GM18861 (cell line): ENCODE measurements at regions not wholly inside any gene's neighbourhood (a gene's known extent, or its start where the extent isn't known, plus 50 kb on each side); places are given as distances from the start of the nearest gene placed in this dataset.

Source experiments
- ATAC-seq: cut with Tn5 transposase; IDR thresholded peaks from one replicate; pipeline ENCODE4 v1.9.1; 2021; ENCODE audit not compliant: unreplicated experiment

GRCh38 chr21:16569679-16570078, 839.9 kb downstream of the USP25 start:
- ATAC-seq, result no peak

GRCh38 chr21:16570171-16570570, 840.4 kb downstream of the USP25 start:
- no peak for ATAC-seq

GRCh38 chr21:16570856-16571255, 841.1 kb downstream of the USP25 start:
- no peak for ATAC-seq

GRCh38 chr21:16571594-16571993, 841.8 kb downstream of the USP25 start:
- ATAC-seq, result no peak

DNA sequence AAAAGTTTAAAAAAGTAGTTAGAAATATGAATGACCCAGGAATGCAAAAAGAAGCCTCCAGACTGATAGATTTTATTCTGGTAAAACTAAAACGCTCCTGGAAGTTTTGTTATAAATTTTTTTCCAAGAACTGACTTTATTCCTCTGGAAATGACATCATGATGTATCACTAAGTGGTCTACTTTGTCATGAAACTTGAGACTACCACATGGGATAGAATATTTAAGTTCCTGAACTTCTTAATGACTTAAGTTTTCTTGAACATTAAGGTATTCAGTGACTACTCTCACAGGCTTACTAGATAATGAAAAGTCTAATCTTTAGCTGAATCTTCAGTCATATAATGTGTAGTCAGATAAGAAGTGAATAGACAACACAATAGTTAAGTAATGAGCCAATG, 842.2 kb downstream of the USP25 start:
- no peak for ATAC-seq

DNA sequence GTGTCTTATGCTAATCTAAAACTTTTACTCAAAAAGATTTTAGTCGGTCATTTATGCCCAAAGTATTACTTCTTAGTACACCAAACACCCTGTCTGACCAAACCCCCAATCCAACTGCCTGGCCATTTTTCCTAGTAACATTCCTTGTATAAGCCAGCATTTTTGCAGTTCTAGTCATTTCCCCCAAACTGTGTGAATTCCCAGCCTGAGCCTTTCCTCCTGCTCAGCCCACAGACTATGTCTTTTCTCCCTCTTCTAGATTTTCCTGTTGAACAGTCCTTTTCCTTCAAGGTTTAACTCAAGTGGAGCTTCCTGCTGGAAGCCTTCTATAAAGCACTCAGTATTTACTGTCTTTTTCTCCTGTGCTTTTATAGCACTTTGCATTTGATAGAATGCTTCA, 843.8 kb downstream of the USP25 start:
- ATAC-seq, result no peak

DNA sequence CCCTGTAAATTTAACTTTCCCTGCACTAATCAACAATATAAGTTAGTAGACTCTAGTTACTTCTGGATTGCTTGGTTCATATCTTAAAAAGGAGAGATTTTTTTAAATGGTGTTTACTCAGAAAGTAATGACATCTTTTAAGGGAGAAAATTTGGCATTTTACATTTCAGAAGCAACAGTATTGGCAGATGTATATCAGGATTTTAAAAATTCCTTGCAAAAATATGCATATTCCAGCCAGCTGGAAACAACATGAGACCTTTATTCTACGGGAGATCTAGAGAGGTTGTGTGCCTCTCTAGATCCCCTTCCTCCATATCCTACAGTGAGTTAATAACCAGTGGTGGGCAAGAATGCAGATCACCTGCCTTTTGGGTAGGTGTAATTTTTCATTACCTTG, 848.2 kb downstream of the USP25 start:
- ATAC-seq, result no peak

GRCh38 chr21:16578912-16579311, 849.1 kb downstream of the USP25 start:
- no peak for ATAC-seq

- no peak for ATAC-seq
Observed at GRCh38 chr21:16579538-16579937, 849.8 kb downstream of the USP25 start.

- ATAC-seq, result no peak
Observed at GRCh38 chr21:16580661-16581060, 850.9 kb downstream of the USP25 start.

GRCh38 chr21:16583556-16583955, 853.8 kb downstream of the USP25 start:
- ATAC-seq, result no peak

- ATAC-seq, result no peak
Observed at GRCh38 chr21:16584756-16585155, 855.0 kb downstream of the USP25 start.

GRCh38 chr21:16585896-16586295, 856.1 kb downstream of the USP25 start:
- ATAC-seq, result no peak

GRCh38 chr21:16587141-16587581, 857.4 kb downstream of the USP25 start:
- ATAC-seq, result no peak

DNA sequence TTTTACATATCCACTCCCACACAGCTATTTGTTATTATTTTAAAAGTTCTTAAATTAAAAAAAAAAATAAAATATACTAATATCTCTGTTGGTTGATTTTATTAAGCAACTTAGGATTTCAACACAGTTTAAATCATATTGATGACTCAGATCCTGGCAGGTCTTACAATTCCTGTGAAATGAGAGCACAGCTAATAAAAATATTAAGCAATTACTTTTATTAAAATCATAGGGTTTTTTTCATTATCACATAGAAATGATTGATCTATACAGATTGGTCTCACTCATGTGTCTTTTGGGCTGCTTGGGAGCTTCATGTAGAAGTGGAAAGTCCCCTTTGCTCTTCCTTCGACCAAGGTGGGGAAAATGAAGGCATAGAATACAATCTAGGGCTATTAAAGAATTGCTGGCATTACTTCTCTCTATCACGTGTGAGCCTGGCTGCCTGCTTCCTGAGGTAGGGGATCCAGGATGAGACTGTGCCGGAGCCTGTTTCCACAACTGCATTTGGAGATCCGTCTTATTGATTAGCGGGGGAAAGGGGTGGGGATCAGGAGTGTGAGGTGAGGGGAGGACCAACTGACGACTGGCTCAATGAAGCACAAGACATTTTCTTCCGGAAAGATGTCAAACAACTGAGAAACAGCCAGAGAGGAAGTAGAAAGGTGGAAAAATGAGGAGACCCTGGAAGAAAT, 858.0 kb downstream of the USP25 start:
- no peak for ATAC-seq

DNA sequence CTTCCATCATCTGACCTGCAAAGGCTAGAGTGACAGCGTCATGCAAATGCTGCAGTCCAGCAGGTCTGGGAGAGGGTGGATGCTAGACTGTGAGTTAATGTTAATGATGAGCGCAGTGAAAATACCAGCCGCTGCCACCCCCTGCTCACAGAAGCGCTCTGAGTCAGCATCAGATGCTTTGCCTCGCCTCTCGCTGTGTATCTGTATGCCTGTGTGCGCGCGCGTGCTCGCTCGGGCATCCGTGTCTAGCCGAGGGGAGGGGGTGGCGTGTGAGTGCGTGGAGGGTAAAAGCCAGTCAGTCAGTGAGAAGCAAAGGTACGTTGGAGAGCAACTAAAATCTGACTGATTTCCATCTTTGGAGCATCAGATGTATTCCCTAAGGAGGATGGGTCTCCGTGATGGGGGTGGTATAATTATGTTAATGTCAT, 858.7 kb downstream of the USP25 start:
- no peak for ATAC-seq

GRCh38 chr21:16589006-16589898, 859.5 kb downstream of the USP25 start:
- no peak for ATAC-seq

DNA sequence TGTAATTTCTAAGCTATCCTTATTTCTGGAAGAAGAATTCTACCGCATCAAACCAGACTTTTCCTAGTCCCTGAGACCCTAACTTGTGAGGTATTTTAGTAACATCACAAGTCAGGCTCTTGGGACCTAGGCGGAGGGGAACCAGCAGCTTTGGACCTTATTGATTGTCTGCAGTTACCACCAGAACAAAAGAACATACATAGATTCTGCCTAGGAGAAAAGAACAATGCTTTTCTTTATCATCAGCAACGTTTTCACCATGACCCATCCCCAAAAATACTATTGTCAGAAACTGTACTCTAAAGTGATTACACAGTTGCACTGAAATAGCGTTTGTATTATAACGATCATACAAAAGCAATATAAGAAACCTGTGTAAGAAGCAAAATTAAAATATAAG, 860.4 kb downstream of the USP25 start:
- ATAC-seq, result no peak

DNA sequence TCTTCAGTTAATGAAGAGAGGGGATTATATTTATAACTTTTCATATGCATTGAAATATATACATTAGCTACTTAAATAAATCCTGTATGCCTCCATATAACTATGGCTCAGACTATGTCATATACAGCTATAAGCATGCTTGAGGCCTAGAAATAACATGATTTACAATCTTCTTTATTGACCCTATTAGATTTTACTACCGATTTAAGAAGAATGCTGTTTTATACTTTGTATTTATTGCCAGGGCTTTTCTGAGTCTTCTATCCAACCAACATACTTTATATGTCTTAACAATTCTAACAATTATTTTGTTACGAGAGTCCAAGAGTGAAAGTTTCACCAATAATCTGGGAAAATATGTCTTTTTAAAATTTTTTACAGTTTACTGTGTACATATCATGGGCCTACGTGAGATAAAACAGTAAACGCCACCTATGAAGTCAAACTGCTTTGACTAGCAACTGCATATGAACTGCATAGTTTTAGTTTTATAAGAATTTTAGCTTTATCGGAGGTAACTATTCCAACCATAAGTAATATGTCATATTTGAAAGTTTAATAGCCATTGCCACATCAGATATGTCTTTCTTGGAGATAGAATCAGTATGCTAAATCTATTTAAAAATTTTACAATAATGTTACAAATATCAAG, 861.0 kb downstream of the USP25 start:
- ATAC-seq, result no peak

GRCh38 chr21:16592381-16592780, 862.6 kb downstream of the USP25 start:
- ATAC-seq, result no peak

DNA sequence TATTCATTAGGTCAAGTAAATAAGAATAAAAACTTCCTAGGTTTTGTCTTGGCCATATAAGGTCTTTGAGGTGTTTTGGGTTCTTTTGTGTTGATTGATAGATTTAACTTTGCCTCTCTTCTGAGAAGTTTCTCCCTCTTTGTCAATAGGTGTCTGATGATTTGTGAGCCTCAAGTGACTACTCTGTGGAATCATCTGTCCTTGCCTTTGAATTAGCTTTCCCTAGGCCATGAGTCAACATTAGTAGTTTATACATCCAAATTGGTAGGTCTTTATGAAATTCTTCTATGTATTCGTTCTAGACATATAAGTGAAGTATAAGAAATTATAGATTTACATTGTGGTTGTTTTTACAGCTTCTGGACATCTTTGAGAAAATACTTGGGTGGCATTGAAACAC, 864.4 kb downstream of the USP25 start:
- ATAC-seq, result no peak

DNA sequence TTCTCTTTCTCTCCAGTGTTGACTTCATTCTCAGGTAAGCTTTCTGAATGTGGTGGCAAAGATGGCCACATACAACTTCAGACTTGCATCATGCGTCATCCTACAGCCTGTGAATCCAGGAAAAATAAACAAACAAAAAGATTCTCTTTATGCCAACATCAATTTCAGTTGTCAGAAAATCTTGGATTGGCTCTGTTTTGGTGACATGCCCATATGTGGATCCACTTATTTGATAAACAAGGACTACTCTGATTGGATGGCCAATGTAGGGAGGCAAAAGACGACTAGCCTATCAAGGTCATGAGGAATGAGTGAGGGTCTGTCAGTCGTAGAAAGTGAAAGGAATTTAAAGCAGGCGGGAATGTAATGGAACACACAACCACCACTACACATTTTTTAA, 866.6 kb downstream of the USP25 start:
- no peak for ATAC-seq
